Bronchial epithelial cell (primary cell): ENCODE measurements at regions not wholly inside any gene's neighbourhood (a gene's known extent, or its start where the extent isn't known, plus 50 kb on each side); places are given as distances from the start of the nearest gene placed in this dataset.
"Not testable (repeated sequence)": the region's sequence is repeated elsewhere in the genome, so short reads cannot be mapped to it uniquely, and the experiment has no call there.

Experiments used
- DNase-seq: peaks from one replicate; pipeline ENCODE4 v3.0.0-alpha.2; 2010; ENCODE audit warnings: low read depth
- FAIRE-seq: peaks from 2 replicates; lab custom pipeline; 2011; peaks lifted over from hg19 to GRCh38; lab: Jason Lieb, UNC
- H3K27me3 ChIP-seq: 2 replicates; pipeline ENCODE4 v1.5.1; 2011; ENCODE audit warnings: low read length; ENCODE audit not compliant: control insufficient read depth, insufficient read depth
- H3K36me3 ChIP-seq: 2 replicates; pipeline ENCODE4 v1.5.1; 2011; ENCODE audit warnings: low read length; ENCODE audit not compliant: control insufficient read depth, insufficient read depth
- H3K4me3 ChIP-seq: 2 replicates; pipeline ENCODE4 v1.5.1; 2011; ENCODE audit warnings: mild to moderate bottlenecking, low read depth, low read length, control low read depth
- CTCF ChIP-seq: IDR thresholded peaks from 2 replicates; pipeline ENCODE4 v1.5.1; 2011; ENCODE audit warnings: mild to moderate bottlenecking, moderate library complexity, low read length, control low read depth, inconsistent platforms; ENCODE audit not compliant: insufficient read depth, severe bottlenecking

GRCh38 chr15:62326460-62327011 lies 161.5 kb upstream of the C2CD4B start:
- FAIRE-seq (no peak), DNase-seq (peak; percentile 15)
- Histone ChIP-seq H3K4me3 (no peak overlapping the region), H3K27me3 (no peaks in the 10 kb centered on the region), H3K36me3 (no peaks in the 10 kb centered on the region)
- no peak for TF ChIP-seq CTCF

GRCh38 chr15:62327406-62327805 lies 162.3 kb upstream of the C2CD4B start:
- FAIRE-seq (no peak), DNase-seq (no peak)
- H3K36me3 ChIP-seq, result no peaks in the 10 kb centered on the region
- no peak for TF ChIP-seq CTCF
- no peaks in the 10 kb centered on the region for H3K27me3 ChIP-seq
- H3K4me3 ChIP-seq, result no peak overlapping the region

- H3K27me3 ChIP-seq, H3K4me3 ChIP-seq, H3K36me3 ChIP-seq, FAIRE-seq, DNase-seq: not testable (repeated sequence)
Observed at GRCh38 chr15:62332472-62332871, 167.4 kb upstream of the C2CD4B start.

GRCh38 chr15:62334536-62334935 lies 169.5 kb upstream of the C2CD4B start:
- FAIRE-seq (no peak), DNase-seq (peak; percentile 89)
- Histone ChIP-seq H3K4me3 (no peak overlapping the region), H3K27me3 (peaks cover 2% of the 10 kb centered on the region), H3K36me3 (no peaks in the 10 kb centered on the region)
- TF ChIP-seq CTCF, result no peak

- no peak overlapping the region for H3K4me3 ChIP-seq
- no peak for FAIRE-seq
- H3K27me3 ChIP-seq, result peaks cover 2% of the 10 kb centered on the region
- peak; percentile 85 for DNase-seq
- no peaks in the 10 kb centered on the region for H3K36me3 ChIP-seq
- no peak for TF ChIP-seq CTCF
Observed at GRCh38 chr15:62337934-62338333, 172.8 kb upstream of the C2CD4B start.

- DNase-seq (no peak), FAIRE-seq (no peak)
- Histone ChIP-seq H3K36me3 (no peaks in the 10 kb centered on the region), H3K4me3 (no peak overlapping the region), H3K27me3 (peaks cover 2% of the 10 kb centered on the region)
- no peak for TF ChIP-seq CTCF
Observed at GRCh38 chr15:62338497-62338896, 173.4 kb upstream of the C2CD4B start.
